ENCODE measurements at regions not wholly inside any gene's neighbourhood (a gene's known extent, or its start where the extent isn't known, plus 50 kb on each side); places are given as distances from the start of the nearest gene placed in this dataset.

GRCh38 chr21:41589131-41589530 lies 81.2 kb upstream of the TMPRSS2 start:
- Histone ChIP-seq H4K91ac (replicated peaks; ENCODE audit: insufficient read length, low read length) (no peak overlapping the region), H3K23ac (ENCODE audit: insufficient read length) (no peak overlapping the region), H4K20me1 (replicated peaks in 1 of 2; ENCODE audit: control insufficient read depth in 1 of 2, insufficient read depth in 2 of 2, low read length in 2 of 2) (peaks cover 0 to 15% of the 10 kb centered on the region in 2 experiments), H2BK12ac (ENCODE audit: low read depth, low read length) (no peak overlapping the region), H2BK15ac (ENCODE audit: low read length) (no peak overlapping the region), H2BK5ac (ENCODE audit: low read depth, low read length) (no peak overlapping the region), H2AFZ (ENCODE audit: low read length) (no peak overlapping the region; the same call in 1 of the 2 replicates), H3K4me3 (ENCODE audit: extremely low read depth in 1 of 4, insufficient read depth in 2 of 4, low read depth in 3 of 4, low read length in 4 of 4) (no peak overlapping the region), H3K4me1 (replicated peaks in 1 of 4; ENCODE audit: control insufficient read depth in 3 of 4, insufficient read depth in 4 of 4, low read length in 3 of 4) (peaks cover 4 to 12% (median 7%) of the 10 kb centered on the region in 4 experiments; a peak in 4 of 7 replicates), H3K14ac (ENCODE audit: insufficient read length) (no peak overlapping the region), H3K27me3 (replicated peaks in 1 of 4; ENCODE audit: control insufficient read depth in 3 of 4, extremely low read depth in 1 of 4, insufficient read depth in 3 of 4, low read length in 3 of 4) (no peaks in the 10 kb centered on the region; a peak in 1 of 7 replicates), H3K4ac (replicated peaks; ENCODE audit: insufficient read length, low read depth, low read length) (no peak overlapping the region), H3K79me2 (ENCODE audit: control insufficient read depth in 1 of 2, insufficient read depth in 2 of 2, low read length in 2 of 2) (no peaks in the 10 kb centered on the region), H3K27ac (ENCODE audit: low read depth, low read length) (no peak overlapping the region), H3K9ac (replicated peaks in 1 of 4; ENCODE audit: extremely low read depth in 1 of 4, low read depth in 3 of 4, low read length in 3 of 4) (no peak overlapping the region), H3K9me3 (ENCODE audit: insufficient read depth in 2 of 2, low read depth in 1 of 2, low read length in 1 of 2) (no peaks in the 10 kb centered on the region; a peak in 1 of 4 replicates), H3K18ac (ENCODE audit: extremely low read depth, low read length) (no peak overlapping the region), H4K8ac (ENCODE audit: extremely low read depth, insufficient read depth, low read length) (no peak overlapping the region), H3K56ac (replicated peaks; ENCODE audit: insufficient read length, low read depth, low read length) (no peak overlapping the region), H2AK5ac (ENCODE audit: low read depth, low read length) (no peak overlapping the region), H2BK20ac (ENCODE audit: low read length) (no peak overlapping the region), H3K4me2 (ENCODE audit: insufficient read depth in 1 of 2, low read depth in 2 of 2, low read length in 2 of 2) (no peak overlapping the region), H3K23me2 (ENCODE audit: low read depth, low read length) (peaks cover 13% of the 10 kb centered on the region; the same call in 1 of the 2 replicates), H3K36me3 (ENCODE audit: control insufficient read depth in 2 of 4, insufficient read depth in 4 of 4, low read length in 3 of 4) (no peaks in the 10 kb centered on the region), H4K5ac (ENCODE audit: insufficient read length, low read depth, low read length) (no peak overlapping the region), H2BK120ac (replicated peaks; ENCODE audit: low read depth, low read length) (no peak overlapping the region), H3K79me1 (ENCODE audit: low read depth, low read length) (peaks cover 5% of the 10 kb centered on the region)
- CTCF ChIA-PET (ENCODE audit: partially characterized antibody): interaction anchor here (1.1 to 4.6 kb wide), 7 partner anchors 8 to 306 kb away, joined by 3 to 18 read pairs (median 4); no protein-coding TSS in a partner anchor
- peak in 1 of 2 experiments; percentile 45 for DNase-seq (ENCODE audit: low read depth in 1 of 2, low spot score in 2 of 2)
- WGBS, 2 experiments (ENCODE audit: extremely low coverage in 1 of 2, insufficient coverage in 1 of 2, insufficient read length in 1 of 2, insufficient replicate concordance in 2 of 2, low coverage in 1 of 2, low lambda C conversion rate in 2 of 2, missing lambda C conversion rate in 1 of 2): 71% methylated on average over 2 of the region's 2 CpGs; no CpG with 5 or more reads in 1 of the 2 experiments
- POLR2A ChIA-PET (ENCODE audit: partially characterized antibody): no interaction called here
- FAIRE-seq: no peak
- no peak for TF ChIP-seq EP300 (IDR thresholded peaks at IDR 0.05; ENCODE audit: borderline replicate concordance in 1 of 2, low read depth in 2 of 2, low read length in 2 of 2)
- no peak for TF ChIP-seq TAF7 (optimal IDR thresholded peaks at IDR 0.05; ENCODE audit: borderline replicate concordance, low read depth, low read length)
- TF ChIP-seq CHD1 (IDR thresholded peaks at IDR 0.05; ENCODE audit: low read depth, low read length): no peak
- no peak for TF ChIP-seq RXRA (IDR thresholded peaks at IDR 0.05; ENCODE audit: insufficient read depth, low read depth, low read length)
- TF ChIP-seq JUND (IDR thresholded peaks at IDR 0.05; ENCODE audit: low read length): no peak
- no peak for TF ChIP-seq NRF1 (IDR thresholded peaks at IDR 0.05; ENCODE audit: low read depth, low read length)
- TF ChIP-seq GABPA (IDR thresholded peaks at IDR 0.05; ENCODE audit: borderline replicate concordance, insufficient read depth, low read length): no peak
- TF ChIP-seq RAD21 (IDR thresholded peaks at IDR 0.05 in 1 of 2, conservative IDR thresholded peaks at IDR 0.05 in 1 of 2; ENCODE audit: low read depth in 2 of 2, low read length in 2 of 2): peak; percentile 3 to 35; a peak in 2 of 4 replicates
- TF ChIP-seq SP2 (IDR thresholded peaks at IDR 0.05; ENCODE audit: low read length): peak; percentile 8; the same call in 1 of the 2 replicates
- TF ChIP-seq CTCF (IDR thresholded peaks at IDR 0.05; ENCODE audit: control extremely low read depth in 1 of 3, insufficient read depth in 1 of 3, low read depth in 1 of 3, low read length in 3 of 3): peak in 2 of 3 experiments; percentile 48 to 49; a peak in 2 of 4 replicates
- TF ChIP-seq CBX8 (IDR thresholded peaks at IDR 0.05; ENCODE audit: borderline replicate concordance, low read depth, low read length): no peak

All from H1 (cell line).